ENCODE measurements at regions not wholly inside any gene's neighbourhood (a gene's known extent, or its start where the extent isn't known, plus 50 kb on each side); places are given as distances from the start of the nearest gene placed in this dataset.
"Not testable (repeated sequence)": the region's sequence is repeated elsewhere in the genome, so short reads cannot be mapped to it uniquely, and the experiment has no call there.

DNA sequence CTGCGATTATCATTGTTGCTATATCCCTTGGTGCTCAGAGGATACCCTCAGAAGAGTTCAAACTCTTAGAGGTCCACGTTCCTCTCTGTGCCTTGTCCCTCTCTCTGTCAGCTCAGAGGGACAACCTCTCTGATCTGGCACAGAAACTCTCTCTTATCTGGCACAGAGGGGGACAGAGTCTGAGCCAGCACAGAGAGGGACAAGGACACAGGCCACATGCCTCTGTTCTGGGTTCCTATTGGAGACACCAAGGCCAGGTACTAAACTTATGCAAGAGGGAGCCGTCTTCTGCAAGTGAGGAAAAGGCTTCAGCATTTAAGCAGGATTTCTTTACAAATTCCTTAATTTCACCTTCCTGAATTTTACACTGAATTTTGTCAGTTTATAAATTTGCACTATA is 565.2 kb downstream of the TOX3 start (continued):
- TF ChIP-seq, protein P1, sequence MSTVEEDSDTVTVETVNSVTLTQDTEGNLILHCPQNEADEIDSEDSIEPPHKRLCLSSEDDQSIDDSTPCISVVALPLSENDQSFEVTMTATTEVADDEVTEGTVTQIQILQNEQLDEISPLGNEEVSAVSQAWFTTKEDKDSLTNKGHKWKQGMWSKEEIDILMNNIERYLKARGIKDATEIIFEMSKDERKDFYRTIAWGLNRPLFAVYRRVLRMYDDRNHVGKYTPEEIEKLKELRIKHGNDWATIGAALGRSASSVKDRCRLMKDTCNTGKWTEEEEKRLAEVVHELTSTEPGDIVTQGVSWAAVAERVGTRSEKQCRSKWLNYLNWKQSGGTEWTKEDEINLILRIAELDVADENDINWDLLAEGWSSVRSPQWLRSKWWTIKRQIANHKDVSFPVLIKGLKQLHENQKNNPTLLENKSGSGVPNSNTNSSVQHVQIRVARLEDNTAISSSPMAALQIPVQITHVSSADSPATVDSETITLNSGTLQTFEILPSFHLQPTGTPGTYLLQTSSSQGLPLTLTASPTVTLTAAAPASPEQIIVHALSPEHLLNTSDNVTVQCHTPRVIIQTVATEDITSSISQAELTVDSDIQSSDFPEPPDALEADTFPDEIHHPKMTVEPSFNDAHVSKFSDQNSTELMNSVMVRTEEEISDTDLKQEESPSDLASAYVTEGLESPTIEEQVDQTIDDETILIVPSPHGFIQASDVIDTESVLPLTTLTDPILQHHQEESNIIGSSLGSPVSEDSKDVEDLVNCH (CRISPR knock-in tag; IDR thresholded peaks at IDR 0.05) = no peak

DNA sequence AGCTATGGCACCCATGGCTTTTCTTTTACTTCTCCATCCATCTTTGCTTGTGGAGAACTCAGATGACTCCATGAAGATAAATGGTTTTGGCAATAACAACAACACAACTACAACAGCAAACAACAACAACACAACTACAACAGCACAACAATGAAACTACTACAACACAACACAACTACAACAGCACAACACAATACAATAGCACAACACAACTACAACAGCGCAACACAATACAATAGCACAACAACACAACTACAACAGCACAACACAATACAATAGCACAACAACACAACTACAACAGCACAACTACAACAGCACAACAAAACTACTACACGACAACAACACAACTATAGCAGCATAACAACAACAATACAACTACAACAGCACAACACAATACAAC is 569.4 kb downstream of the TOX3 start:
- intact Hi-C loops (cut with micrococcal nuclease; ENCODE audit: unreplicated experiment); FAIRE-seq; POLR2A ChIA-PET; H3K27ac ChIP-seq (ENCODE audit: extremely low read length, insufficient read depth, low read length); H3K36me3 ChIP-seq (replicated peaks in 1 of 2; ENCODE audit: control insufficient read depth in 1 of 2, insufficient read depth in 2 of 2, low read length in 2 of 2); BruUV-seq (replicated peaks); H3K4me3 ChIP-seq (replicated peaks in 1 of 3; ENCODE audit: insufficient read depth in 1 of 3, low read depth in 2 of 3, low read length in 3 of 3); H3K79me2 ChIP-seq (ENCODE audit: insufficient read depth, low read length); H3K27me3 ChIP-seq (ENCODE audit: control insufficient read depth in 1 of 2, insufficient read depth in 2 of 2, low read length in 2 of 2); H3K4me1 ChIP-seq (ENCODE audit: insufficient read depth, low read length); H3K9me3 ChIP-seq (ENCODE audit: low read length); H4K20me1 ChIP-seq (ENCODE audit: insufficient read depth, low read length); DNase-seq (ENCODE audit: low spot score); CTCF ChIA-PET (ENCODE audit: low intra/inter-chr PET ratio, low total read pairs); ATAC-seq; H3K9ac ChIP-seq (ENCODE audit: insufficient read depth, low read depth, low read length); H2AFZ ChIP-seq (ENCODE audit: low read length); H3K4me2 ChIP-seq (ENCODE audit: low read depth, low read length); TF ChIP-seq FOXP1 (CRISPR knock-in tag; IDR thresholded peaks at IDR 0.05): not testable (repeated sequence)
- TF ChIP-seq ARNT (IDR thresholded peaks at IDR 0.05) (0 out of 2 replicates have a peak, but pooled peaks have one; percentile 55), ZNF282 (IDR thresholded peaks at IDR 0.05; ENCODE audit: partially characterized antibody) (peak; percentile 78), FOXP1 (IDR thresholded peaks at IDR 0.05) (0 out of 2 replicates have a peak, but pooled peaks have one; percentile 19)
- TF ChIP-seq, protein P2, sequence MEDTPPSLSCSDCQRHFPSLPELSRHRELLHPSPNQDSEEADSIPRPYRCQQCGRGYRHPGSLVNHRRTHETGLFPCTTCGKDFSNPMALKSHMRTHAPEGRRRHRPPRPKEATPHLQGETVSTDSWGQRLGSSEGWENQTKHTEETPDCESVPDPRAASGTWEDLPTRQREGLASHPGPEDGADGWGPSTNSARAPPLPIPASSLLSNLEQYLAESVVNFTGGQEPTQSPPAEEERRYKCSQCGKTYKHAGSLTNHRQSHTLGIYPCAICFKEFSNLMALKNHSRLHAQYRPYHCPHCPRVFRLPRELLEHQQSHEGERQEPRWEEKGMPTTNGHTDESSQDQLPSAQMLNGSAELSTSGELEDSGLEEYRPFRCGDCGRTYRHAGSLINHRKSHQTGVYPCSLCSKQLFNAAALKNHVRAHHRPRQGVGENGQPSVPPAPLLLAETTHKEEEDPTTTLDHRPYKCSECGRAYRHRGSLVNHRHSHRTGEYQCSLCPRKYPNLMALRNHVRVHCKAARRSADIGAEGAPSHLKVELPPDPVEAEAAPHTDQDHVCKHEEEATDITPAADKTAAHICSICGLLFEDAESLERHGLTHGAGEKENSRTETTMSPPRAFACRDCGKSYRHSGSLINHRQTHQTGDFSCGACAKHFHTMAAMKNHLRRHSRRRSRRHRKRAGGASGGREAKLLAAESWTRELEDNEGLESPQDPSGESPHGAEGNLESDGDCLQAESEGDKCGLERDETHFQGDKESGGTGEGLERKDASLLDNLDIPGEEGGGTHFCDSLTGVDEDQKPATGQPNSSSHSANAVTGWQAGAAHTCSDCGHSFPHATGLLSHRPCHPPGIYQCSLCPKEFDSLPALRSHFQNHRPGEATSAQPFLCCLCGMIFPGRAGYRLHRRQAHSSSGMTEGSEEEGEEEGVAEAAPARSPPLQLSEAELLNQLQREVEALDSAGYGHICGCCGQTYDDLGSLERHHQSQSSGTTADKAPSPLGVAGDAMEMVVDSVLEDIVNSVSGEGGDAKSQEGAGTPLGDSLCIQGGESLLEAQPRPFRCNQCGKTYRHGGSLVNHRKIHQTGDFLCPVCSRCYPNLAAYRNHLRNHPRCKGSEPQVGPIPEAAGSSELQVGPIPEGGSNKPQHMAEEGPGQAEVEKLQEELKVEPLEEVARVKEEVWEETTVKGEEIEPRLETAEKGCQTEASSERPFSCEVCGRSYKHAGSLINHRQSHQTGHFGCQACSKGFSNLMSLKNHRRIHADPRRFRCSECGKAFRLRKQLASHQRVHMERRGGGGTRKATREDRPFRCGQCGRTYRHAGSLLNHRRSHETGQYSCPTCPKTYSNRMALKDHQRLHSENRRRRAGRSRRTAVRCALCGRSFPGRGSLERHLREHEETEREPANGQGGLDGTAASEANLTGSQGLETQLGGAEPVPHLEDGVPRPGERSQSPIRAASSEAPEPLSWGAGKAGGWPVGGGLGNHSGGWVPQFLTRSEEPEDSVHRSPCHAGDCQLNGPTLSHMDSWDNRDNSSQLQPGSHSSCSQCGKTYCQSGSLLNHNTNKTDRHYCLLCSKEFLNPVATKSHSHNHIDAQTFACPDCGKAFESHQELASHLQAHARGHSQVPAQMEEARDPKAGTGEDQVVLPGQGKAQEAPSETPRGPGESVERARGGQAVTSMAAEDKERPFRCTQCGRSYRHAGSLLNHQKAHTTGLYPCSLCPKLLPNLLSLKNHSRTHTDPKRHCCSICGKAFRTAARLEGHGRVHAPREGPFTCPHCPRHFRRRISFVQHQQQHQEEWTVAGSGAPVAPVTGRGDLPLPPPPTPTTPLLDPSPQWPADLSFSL (CRISPR knock-in tag; IDR thresholded peaks at IDR 0.05) = peak; percentile 8; the same call in 1 of the 2 replicates
- in situ Hi-C loops (cut with HindIII; ENCODE audit: extremely low pct_ligation_motif_present, low pct_unique_long_range_greater_than_20kb) = loop anchor here (10.0 kb wide), 1 partner anchor 593 kb away; no protein-coding TSS in a partner anchor
- 49% methylated on average over 2 of the region's 2 CpGs for WGBS (ENCODE audit: low lambda C conversion rate)
